ENCODE measurements at regions not wholly inside any gene's neighbourhood (a gene's known extent, or its start where the extent isn't known, plus 50 kb on each side); places are given as distances from the start of the nearest gene placed in this dataset.

GRCh38 chr2:200156166-200156835 lies 150.2 kb upstream of the SPATS2L start:
- Histone ChIP-seq H3K4me3 (no peak overlapping the region), H3K4me1 (ENCODE audit: low read depth) (no peaks in the 10 kb centered on the region), H3K9me3 (no peaks in the 10 kb centered on the region), H3K36me3 (ENCODE audit: low read depth) (no peaks in the 10 kb centered on the region)
- intact Hi-C loops (cut with DNase I, micrococcal nuclease): no loop called here
- no peak for DNase-seq
- ATAC-seq: peak; percentile 85
- no peak for TF ChIP-seq CTCF (IDR thresholded peaks at IDR 0.05)

- DNase-seq (no peak), ATAC-seq (no peak)
- intact Hi-C loops (cut with DNase I, micrococcal nuclease): no loop called here
- H3K4me1 ChIP-seq (ENCODE audit: low read depth): no peaks in the 10 kb centered on the region
- no peak overlapping the region for H3K4me3 ChIP-seq
- no peaks in the 10 kb centered on the region for H3K36me3 ChIP-seq (ENCODE audit: low read depth)
- H3K9me3 ChIP-seq: no peaks in the 10 kb centered on the region
- no peak for TF ChIP-seq CTCF (IDR thresholded peaks at IDR 0.05)
Observed at GRCh38 chr2:200158647-200159356, 147.7 kb upstream of the SPATS2L start.

GRCh38 chr2:200159357-200159707 lies 147.2 kb upstream of the SPATS2L start:
- intact Hi-C loops (cut with DNase I, micrococcal nuclease): no loop called here
- DNase-seq (no peak), ATAC-seq (no peak)
- Histone ChIP-seq H3K4me1 (ENCODE audit: low read depth) (no peaks in the 10 kb centered on the region), H3K9me3 (no peaks in the 10 kb centered on the region), H3K4me3 (no peak overlapping the region), H3K36me3 (ENCODE audit: low read depth) (no peaks in the 10 kb centered on the region)
- no peak for TF ChIP-seq CTCF (IDR thresholded peaks at IDR 0.05)

- no peaks in the 10 kb centered on the region for H3K36me3 ChIP-seq (ENCODE audit: low read depth)
- H3K4me3 ChIP-seq: no peak overlapping the region
- H3K4me1 ChIP-seq (ENCODE audit: low read depth): no peaks in the 10 kb centered on the region
- no peak for TF ChIP-seq CTCF (IDR thresholded peaks at IDR 0.05)
- intact Hi-C loops (cut with DNase I, micrococcal nuclease): no loop called here
- DNase-seq (no peak), ATAC-seq (no peak)
- no peaks in the 10 kb centered on the region for H3K9me3 ChIP-seq
Observed at GRCh38 chr2:200159829-200160781, 146.4 kb upstream of the SPATS2L start.

GRCh38 chr2:200161458-200161857 lies 145.0 kb upstream of the SPATS2L start:
- Histone ChIP-seq H3K9me3 (peaks cover 7% of the 10 kb centered on the region), H3K4me3 (no peak overlapping the region), H3K36me3 (ENCODE audit: low read depth) (no peaks in the 10 kb centered on the region), H3K4me1 (ENCODE audit: low read depth) (no peaks in the 10 kb centered on the region)
- no peak for TF ChIP-seq CTCF (IDR thresholded peaks at IDR 0.05)
- DNase-seq (no peak), ATAC-seq (no peak)
- intact Hi-C loops (cut with DNase I, micrococcal nuclease): no loop called here
